Activated naive CD4-positive, alpha-beta T cell treated with anti-CD3 and anti-CD28 coated beads for 36 hours (primary cell): ENCODE measurements at regions not wholly inside any gene's neighbourhood (a gene's known extent, or its start where the extent isn't known, plus 50 kb on each side); places are given as distances from the start of the nearest gene placed in this dataset.

Experiments
- CTCF ChIA-PET: fragments of 350-600 bp; sonication (Branson Sonifier 250); formaldehyde crosslinking; loops from one replicate; lab custom pipeline; 2021; ENCODE audit warnings: antibody characterized with exemption; lab: Charles Lee
- DNase-seq: peaks from one replicate; pipeline ENCODE4 v3.0.0-alpha.2; 2020
- H3K27ac Mint-ChIP-seq: one replicate; pipeline ENCODE4 v1.8.0; 2021; ENCODE audit warnings: mild to moderate bottlenecking, mixed read lengths
- H3K27me3 Mint-ChIP-seq: one replicate; pipeline ENCODE4 v1.8.0; 2021; ENCODE audit warnings: low read depth, mixed read lengths
- H3K36me3 Mint-ChIP-seq: one replicate; pipeline ENCODE4 v1.8.0; 2021; ENCODE audit warnings: low read depth, mixed read lengths
- H3K4me1 Mint-ChIP-seq: one replicate; pipeline ENCODE4 v1.8.0; 2021; ENCODE audit warnings: low read depth, mixed read lengths
- H3K4me3 Mint-ChIP-seq: one replicate; pipeline ENCODE4 v1.8.0; 2021; ENCODE audit warnings: mild to moderate bottlenecking, moderate library complexity, mixed read lengths
- H3K9me3 Mint-ChIP-seq: one replicate; pipeline ENCODE4 v1.8.0; 2021; ENCODE audit warnings: mixed read lengths
- intact Hi-C: fragments of 100-400 bp; cut with micrococcal nuclease; formaldehyde crosslinking; loops from one replicate; pipeline ENCODE4 v1.15.1; 2023

DNA sequence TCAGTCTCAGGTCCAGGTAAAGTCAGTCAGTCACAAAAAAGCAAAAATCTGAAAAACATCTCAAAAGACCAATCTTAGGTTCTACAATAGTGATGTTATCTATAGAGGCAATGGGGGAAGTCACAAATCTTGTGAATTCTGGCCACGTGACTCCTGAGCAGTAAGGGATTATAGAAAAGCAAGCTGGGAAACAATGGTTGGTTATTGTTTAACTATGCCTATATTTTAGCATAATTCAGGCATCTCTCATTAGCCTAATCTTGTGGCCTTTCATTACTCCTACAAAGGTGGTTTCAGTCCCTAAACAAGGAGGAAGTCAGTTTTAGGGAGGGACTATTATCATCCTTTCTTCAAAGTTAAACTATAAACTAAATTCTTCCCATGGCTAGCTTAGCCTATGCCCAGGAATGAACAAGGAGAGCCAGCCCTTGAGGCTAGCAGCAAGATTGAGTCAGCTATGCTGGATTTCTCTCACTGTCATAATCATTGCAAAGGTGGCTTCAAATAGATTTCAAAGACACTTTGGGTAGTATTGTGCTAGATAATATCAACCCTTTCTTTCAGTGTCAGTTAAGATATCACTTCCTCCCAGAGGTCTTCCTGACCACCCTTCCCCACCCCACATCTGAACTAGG, 56.4 kb upstream of the ITGA6 start:
- intact Hi-C loops = no loop called here
- Mint-ChIP-seq H3K4me3 (no peak overlapping the region), H3K27me3 (peaks cover 2% of the 10 kb centered on the region)

DNA sequence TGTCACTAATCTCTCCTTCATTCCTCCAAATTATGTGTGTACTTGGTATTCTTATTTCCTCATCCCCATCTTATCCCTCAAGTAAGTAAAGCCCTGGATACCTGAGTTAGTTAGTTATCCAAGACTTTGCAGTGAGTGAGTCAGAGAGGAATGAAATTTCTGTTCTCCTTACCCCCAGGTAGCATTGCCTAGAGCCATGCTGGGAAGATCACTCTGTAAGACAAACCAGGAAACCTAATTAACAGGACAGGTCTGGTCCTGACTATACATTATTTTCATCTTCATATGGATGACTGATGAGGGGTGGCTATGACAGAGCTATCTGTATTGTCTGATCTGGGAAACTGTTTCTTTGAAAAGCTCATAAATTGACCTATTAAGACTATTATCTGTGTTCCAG, 55.0 kb upstream of the ITGA6 start:
- Mint-ChIP-seq H3K27ac (no peak overlapping the region), H3K9me3 (peaks cover 11% of the 10 kb centered on the region)

More for the DNA sequence above, 56.4 kb upstream of the ITGA6 start:
- Mint-ChIP-seq H3K27ac (no peak overlapping the region), H3K9me3 (peaks cover 11% of the 10 kb centered on the region), H3K4me1 (peaks cover 2% of the 10 kb centered on the region), H3K36me3 (no peaks in the 10 kb centered on the region)
- CTCF ChIA-PET = interaction anchor here (0.7 to 1.3 kb wide), 2 partner anchors 70 to 91 kb away, joined by 3 read pairs; no protein-coding TSS in a partner anchor
- DNase-seq = no peak

DNA sequence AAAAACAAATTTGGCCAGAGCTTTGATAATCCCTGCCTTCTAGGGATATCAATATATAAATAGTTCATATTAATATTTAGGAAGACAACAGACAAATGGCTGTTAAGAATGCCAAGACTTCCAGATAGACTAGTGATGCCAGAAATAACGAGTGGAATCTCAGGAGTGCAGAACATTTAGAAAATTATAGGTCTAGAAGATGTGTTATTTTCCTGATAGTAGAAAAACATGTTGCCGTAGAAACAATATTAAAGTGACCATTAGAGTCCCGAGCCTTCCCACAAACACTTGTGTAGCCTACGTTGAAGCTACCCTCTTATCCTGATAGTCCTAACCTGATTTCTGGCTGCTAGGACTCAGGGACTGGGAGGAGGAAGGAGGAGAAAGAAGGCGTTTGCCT, 54.3 kb upstream of the ITGA6 start:
- intact Hi-C loops = no loop called here
- no peak overlapping the region for H3K27ac Mint-ChIP-seq
- peaks cover 10% of the 10 kb centered on the region for H3K9me3 Mint-ChIP-seq
- H3K36me3 Mint-ChIP-seq = no peaks in the 10 kb centered on the region
- CTCF ChIA-PET = interaction anchor here (0.6 kb wide), 1 partner anchor 89 kb away, joined by 3 read pairs; no protein-coding TSS in a partner anchor
- no peak overlapping the region for H3K4me3 Mint-ChIP-seq
- peaks cover 2% of the 10 kb centered on the region for H3K4me1 Mint-ChIP-seq
- DNase-seq = no peak
- peaks cover 2% of the 10 kb centered on the region for H3K27me3 Mint-ChIP-seq

More for the DNA sequence above, 55.0 kb upstream of the ITGA6 start:
- Mint-ChIP-seq H3K4me1 (peaks cover 2% of the 10 kb centered on the region), H3K27me3 (peaks cover 2% of the 10 kb centered on the region), H3K36me3 (no peaks in the 10 kb centered on the region), H3K4me3 (no peak overlapping the region)
- CTCF ChIA-PET = interaction anchor here (0.6 kb wide), 1 partner anchor 89 kb away, joined by 3 read pairs; no protein-coding TSS in a partner anchor
- intact Hi-C loops = no loop called here
- DNase-seq = no peak

DNA sequence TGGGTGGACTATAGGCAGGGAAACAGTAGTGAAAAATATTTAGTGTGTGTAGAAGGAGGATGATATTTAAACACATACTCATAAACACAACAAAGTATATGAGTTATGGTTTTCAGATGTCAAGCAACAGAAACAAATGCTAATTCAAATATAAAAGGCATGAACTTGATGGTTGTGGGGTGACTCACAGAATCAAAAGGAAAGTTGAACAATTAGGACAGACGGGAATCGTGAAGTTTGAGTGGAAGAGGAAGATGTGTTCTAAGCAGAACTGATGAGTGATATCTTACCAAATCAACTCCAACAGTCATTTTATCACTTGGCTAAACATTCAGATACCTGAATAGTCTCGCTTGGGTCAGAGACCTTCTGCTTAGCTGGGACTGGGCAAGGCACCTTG, 53.6 kb upstream of the ITGA6 start:
- H3K4me3 Mint-ChIP-seq = no peak overlapping the region
- no peaks in the 10 kb centered on the region for H3K36me3 Mint-ChIP-seq
- intact Hi-C loops = no loop called here
- H3K9me3 Mint-ChIP-seq = peaks cover 4% of the 10 kb centered on the region
- CTCF ChIA-PET = interaction anchor here (0.6 kb wide), 1 partner anchor 168 kb away, joined by 3 read pairs; no protein-coding TSS in a partner anchor
- no peak overlapping the region for H3K27ac Mint-ChIP-seq
- DNase-seq = no peak
- H3K4me1 Mint-ChIP-seq = peaks cover 2% of the 10 kb centered on the region
- H3K27me3 Mint-ChIP-seq = peaks cover 2% of the 10 kb centered on the region

DNA sequence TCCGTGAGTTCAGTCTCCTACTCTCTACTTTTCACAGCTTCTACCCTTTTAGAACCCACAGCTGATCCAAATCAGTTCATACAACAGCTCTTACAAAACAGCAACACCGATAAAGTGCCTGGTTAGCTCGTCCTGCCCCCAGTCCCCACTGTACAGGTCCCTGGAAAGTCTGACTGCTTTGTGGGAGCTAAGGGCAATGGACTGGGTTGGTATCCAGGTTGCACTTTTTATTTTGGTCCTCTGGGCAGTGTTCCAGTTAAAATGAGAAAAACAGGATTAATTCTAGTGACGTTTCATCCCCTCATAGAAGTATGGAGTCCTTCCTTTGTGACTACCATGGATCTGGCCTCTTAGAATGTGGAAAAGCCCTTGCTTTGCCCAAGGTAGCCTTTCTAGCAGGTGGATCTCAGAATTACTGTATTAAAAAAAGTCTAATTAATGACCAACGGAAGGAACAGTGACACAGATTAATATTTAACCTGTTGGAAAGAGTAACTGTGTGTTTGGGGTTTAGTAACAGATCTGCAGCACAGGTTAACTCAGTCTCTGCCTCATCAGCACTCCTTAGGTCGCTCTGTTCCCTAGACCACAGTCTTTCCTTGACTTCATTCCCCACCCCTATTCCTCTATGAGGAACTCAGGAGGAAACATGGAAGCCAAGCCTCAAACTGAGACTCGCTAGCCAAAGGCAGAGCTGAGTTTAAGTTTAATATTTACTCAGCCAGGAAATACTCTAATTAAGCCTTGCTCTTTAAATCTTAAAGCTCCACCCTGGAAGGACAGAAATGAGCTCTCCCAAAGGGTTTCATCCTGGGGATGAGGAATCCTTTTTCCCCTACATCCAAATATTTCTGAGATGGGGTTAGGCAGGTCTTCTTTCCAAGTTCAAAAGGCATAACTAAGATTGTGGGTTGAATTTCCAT, 52.8 kb upstream of the ITGA6 start:
- H3K4me3 Mint-ChIP-seq = no peak overlapping the region
- peaks cover 2% of the 10 kb centered on the region for H3K27me3 Mint-ChIP-seq
- H3K4me1 Mint-ChIP-seq = peaks cover 2% of the 10 kb centered on the region
- CTCF ChIA-PET = interaction anchor here (0.6 kb wide), 2 partner anchors 167 to 318 kb away, joined by 3 read pairs; no protein-coding TSS in a partner anchor
- intact Hi-C loops = no loop called here
- no peak for DNase-seq
- no peaks in the 10 kb centered on the region for H3K36me3 Mint-ChIP-seq
- H3K27ac Mint-ChIP-seq = no peak overlapping the region
- peaks cover 4% of the 10 kb centered on the region for H3K9me3 Mint-ChIP-seq

DNA sequence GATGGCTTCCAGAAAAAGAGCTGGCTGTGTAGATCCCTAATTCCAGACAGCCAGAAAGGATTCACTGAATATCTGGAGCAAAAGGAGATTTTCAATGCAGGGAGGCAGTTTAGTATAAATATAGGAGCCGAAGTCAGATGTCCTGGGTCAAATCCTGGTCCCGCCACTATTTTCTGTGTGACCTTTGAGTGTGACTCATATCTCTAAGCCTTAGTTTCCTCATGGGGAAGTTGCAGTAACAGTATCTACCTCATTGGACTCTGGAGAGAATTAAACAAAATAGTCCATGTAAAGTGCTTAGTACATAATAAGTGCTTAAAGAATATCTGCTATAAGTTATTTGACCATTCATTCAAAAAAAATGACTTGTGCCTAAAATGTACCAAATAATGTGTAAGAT, 52.1 kb upstream of the ITGA6 start:
- CTCF ChIA-PET = interaction anchor here (0.6 to 0.9 kb wide), 2 partner anchors 9 to 318 kb away, joined by 3 read pairs; no protein-coding TSS in a partner anchor

DNA sequence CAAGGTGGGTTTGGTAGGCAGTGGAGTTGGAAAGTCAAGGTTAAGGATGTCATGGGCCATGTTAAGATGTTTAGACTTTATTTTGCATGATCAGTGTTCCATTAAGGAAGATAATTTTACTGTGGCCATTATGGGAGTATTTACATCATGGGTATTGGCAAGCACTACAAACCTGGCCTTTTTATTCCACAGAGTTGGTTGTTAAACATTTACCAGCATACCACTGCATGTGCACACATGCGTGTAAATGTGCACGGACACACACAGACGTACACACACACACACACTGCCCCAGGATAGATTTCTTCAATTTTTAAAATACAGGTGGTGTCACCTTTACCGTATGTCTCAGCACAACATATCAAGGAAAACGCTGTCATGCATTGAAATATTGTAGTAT, 51.4 kb upstream of the ITGA6 start:
- no peak overlapping the region for H3K27ac Mint-ChIP-seq
- H3K4me1 Mint-ChIP-seq = peaks cover 2% of the 10 kb centered on the region
- no peaks in the 10 kb centered on the region for H3K36me3 Mint-ChIP-seq
- CTCF ChIA-PET = interaction anchor here (0.9 kb wide), 1 partner anchor 8 kb away, joined by 3 read pairs; no protein-coding TSS in a partner anchor
- DNase-seq = no peak
- intact Hi-C loops = no loop called here
- H3K9me3 Mint-ChIP-seq = peaks cover 4% of the 10 kb centered on the region
- H3K27me3 Mint-ChIP-seq = peaks cover 2% of the 10 kb centered on the region
- H3K4me3 Mint-ChIP-seq = no peak overlapping the region

More for the DNA sequence above, 52.1 kb upstream of the ITGA6 start:
- Mint-ChIP-seq H3K9me3 (peaks cover 4% of the 10 kb centered on the region), H3K36me3 (no peaks in the 10 kb centered on the region), H3K4me3 (no peak overlapping the region), H3K27ac (no peak overlapping the region), H3K27me3 (peaks cover 2% of the 10 kb centered on the region), H3K4me1 (peaks cover 2% of the 10 kb centered on the region)
- DNase-seq = no peak
- intact Hi-C loops = no loop called here

DNA sequence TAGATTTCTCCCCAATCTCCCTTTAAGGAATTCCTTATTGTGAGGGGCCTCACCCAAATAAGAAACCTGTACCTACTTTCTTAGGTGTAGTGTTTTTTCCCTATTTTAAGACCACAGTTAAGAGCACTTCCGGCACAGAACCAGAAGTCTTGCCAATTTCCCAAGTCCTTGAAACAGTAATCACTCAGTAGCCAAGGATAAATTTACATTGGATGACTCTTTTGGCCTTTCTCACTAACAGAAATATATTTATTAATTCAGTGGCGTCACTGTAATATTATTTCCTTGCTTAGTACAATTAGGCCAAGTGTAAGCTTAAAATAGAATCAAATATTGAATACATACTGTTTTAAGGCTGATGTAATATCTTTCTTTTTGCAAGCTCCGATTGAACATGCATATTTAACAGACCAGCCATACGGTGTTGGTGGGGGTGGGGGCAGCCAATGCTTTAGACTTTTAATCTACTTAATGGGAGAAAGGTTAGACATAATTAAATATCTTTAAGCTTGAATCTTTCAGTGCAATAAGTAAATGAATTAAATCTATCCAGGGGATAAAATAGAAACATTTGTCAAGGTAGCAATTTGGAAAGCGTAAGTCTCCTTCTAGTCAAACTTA, 50.8 kb upstream of the ITGA6 start:
- Mint-ChIP-seq H3K27ac (no peak overlapping the region), H3K4me1 (no peaks in the 10 kb centered on the region), H3K9me3 (peaks cover 4% of the 10 kb centered on the region), H3K27me3 (peaks cover 2% of the 10 kb centered on the region), H3K36me3 (no peaks in the 10 kb centered on the region), H3K4me3 (no peak overlapping the region)
- no peak for DNase-seq
- CTCF ChIA-PET = no interaction called here
- intact Hi-C loops = no loop called here

DNA sequence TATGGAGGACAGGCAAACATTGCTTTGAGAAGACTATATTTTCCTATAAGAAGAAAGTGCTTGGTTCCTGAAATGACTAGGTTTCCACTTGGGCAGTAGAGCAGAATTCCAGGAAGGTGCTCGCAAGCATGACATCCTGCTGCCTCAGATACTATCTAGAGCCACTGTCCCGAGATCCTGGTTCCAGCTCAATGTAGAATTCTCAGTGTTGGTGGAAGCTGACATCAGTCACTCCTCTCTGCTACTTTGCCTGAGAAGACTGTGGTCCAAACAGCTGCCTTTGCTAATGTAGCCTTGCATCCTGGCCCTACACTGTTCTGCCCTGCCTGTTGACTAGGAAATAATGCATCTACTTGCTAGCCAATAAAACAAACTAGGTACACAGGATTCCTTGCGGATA, 50.0 kb upstream of the ITGA6 start:
- CTCF ChIA-PET = no interaction called here
- Mint-ChIP-seq H3K36me3 (no peaks in the 10 kb centered on the region), H3K9me3 (peaks cover 4% of the 10 kb centered on the region), H3K4me1 (no peaks in the 10 kb centered on the region), H3K4me3 (no peak overlapping the region), H3K27ac (no peak overlapping the region), H3K27me3 (peaks cover 2% of the 10 kb centered on the region)
- no peak for DNase-seq
- intact Hi-C loops = no loop called here
